AG08396 (cell line): ENCODE measurements at regions not wholly inside any gene's neighbourhood (a gene's known extent, or its start where the extent isn't known, plus 50 kb on each side); places are given as distances from the start of the nearest gene placed in this dataset.
"Not testable (repeated sequence)": the region's sequence is repeated elsewhere in the genome, so short reads cannot be mapped to it uniquely, and the experiment has no call there.

ENCODE experiments used
- DNase-seq: peaks from one replicate; pipeline ENCODE4 v3.0.0; 2012; ENCODE audit warnings: low spot score, mixed read lengths

GRCh38 chr9:6160579-6160978 is 55.0 kb upstream of the IL33 start:
- DNase-seq, result no peak

GRCh38 chr9:6153425-6153824 is 62.2 kb upstream of the IL33 start:
- DNase-seq, result no peak

GRCh38 chr9:6152788-6153187 is 62.8 kb upstream of the IL33 start:
- no peak for DNase-seq

GRCh38 chr9:6150483-6150882 is 65.1 kb upstream of the IL33 start:
- no peak for DNase-seq

GRCh38 chr9:6149315-6149714 is 66.3 kb upstream of the IL33 start:
- DNase-seq, result no peak

- no peak for DNase-seq
These were observed 67.8 kb upstream of the IL33 start for GRCh38 chr9:6147846-6148245.

- no peak for DNase-seq
These were observed 70.7 kb upstream of the IL33 start for GRCh38 chr9:6144947-6145346.

- no peak for DNase-seq
These were observed 72.7 kb upstream of the IL33 start for GRCh38 chr9:6142799-6143454.

- DNase-seq, result not testable (repeated sequence)
These were observed 79.8 kb upstream of the IL33 start for GRCh38 chr9:6135780-6136179.

- DNase-seq, result no peak
These were observed 80.9 kb upstream of the IL33 start for GRCh38 chr9:6134661-6135180.

GRCh38 chr9:6133346-6134063 is 82.1 kb upstream of the IL33 start:
- DNase-seq, result no peak

GRCh38 chr9:6132650-6133049 is 83.0 kb upstream of the IL33 start:
- DNase-seq, result no peak

- DNase-seq, result no peak
These were observed 87.6 kb upstream of the IL33 start for GRCh38 chr9:6128030-6128429.

GRCh38 chr9:6126377-6126776 is 89.2 kb upstream of the IL33 start:
- no peak for DNase-seq

GRCh38 chr9:6123416-6123815 is 92.2 kb upstream of the IL33 start:
- no peak for DNase-seq

GRCh38 chr9:6121707-6122106 is 93.9 kb upstream of the IL33 start:
- no peak for DNase-seq

- DNase-seq, result no peak
These were observed 99.0 kb upstream of the RANBP6 start for GRCh38 chr9:6114424-6114823.

- no peak for DNase-seq
These were observed 98.4 kb upstream of the RANBP6 start for GRCh38 chr9:6113819-6114218.

GRCh38 chr9:6113312-6113711 is 97.9 kb upstream of the RANBP6 start:
- DNase-seq, result no peak

- no peak for DNase-seq
These were observed 94.6 kb upstream of the RANBP6 start for GRCh38 chr9:6109986-6110385.

GRCh38 chr9:6109571-6109970 is 94.1 kb upstream of the RANBP6 start:
- DNase-seq, result no peak

GRCh38 chr9:6106711-6107339 is 91.4 kb upstream of the RANBP6 start:
- DNase-seq, result peak; percentile 35

- no peak for DNase-seq
These were observed 90.3 kb upstream of the RANBP6 start for GRCh38 chr9:6105738-6106137.
